ENCODE measurements at regions not wholly inside any gene's neighbourhood (a gene's known extent, or its start where the extent isn't known, plus 50 kb on each side); places are given as distances from the start of the nearest gene placed in this dataset.

GRCh38 chr3:177932750-177933660, 603.2 kb upstream of the KCNMB2 start:
- no peak for TF ChIP-seq CTCF (IDR thresholded peaks at IDR 0.05)
- TF ChIP-seq POLR2A (IDR thresholded peaks at IDR 0.05) = no peak

Measured in thyroid gland (tissue), 4 donors.